Astrocyte of the cerebellum (primary cell): ENCODE measurements at regions not wholly inside any gene's neighbourhood (a gene's known extent, or its start where the extent isn't known, plus 50 kb on each side); places are given as distances from the start of the nearest gene placed in this dataset.

Experiments
- DNase-seq: peaks from one replicate; pipeline ENCODE4 v3.0.0-alpha.2; 2011; ENCODE audit warnings: low read depth
- H3K4me3 ChIP-seq: 2 replicates; pipeline ENCODE4 v1.5.1; 2011; ENCODE audit warnings: mild to moderate bottlenecking, low read depth, low read length, moderate library complexity
- CTCF ChIP-seq: IDR thresholded peaks from 2 replicates; pipeline ENCODE4 v1.5.1; 2012; ENCODE audit warnings: low read length, low read depth, moderate library complexity, mild to moderate bottlenecking; ENCODE audit errors: missing control alignments
- in situ Hi-C: cut with HindIII; loops from 2 replicates; pipeline ENCODE4 v1.10.0; 2017; ENCODE audit warnings: low sequenced_read_pairs

DNA sequence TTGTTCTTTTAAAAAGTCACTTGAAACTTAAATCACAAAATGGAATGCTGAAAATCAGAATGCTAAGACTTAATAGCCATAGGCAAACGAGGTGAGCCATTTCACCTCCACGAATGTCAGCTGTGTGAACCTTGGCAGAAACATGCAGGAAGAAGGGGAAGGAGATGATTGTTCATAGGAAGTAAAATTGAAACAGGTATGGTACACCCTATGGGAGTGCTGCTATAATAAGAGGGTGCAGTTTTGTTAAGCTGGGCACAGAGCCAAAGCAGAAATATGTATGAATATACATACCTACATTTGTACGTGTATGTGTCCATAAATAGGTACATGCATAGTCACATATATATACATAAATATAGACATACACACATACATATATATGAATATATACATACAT, 51.0 kb upstream of the SPINK5 start:
- no peak for TF ChIP-seq CTCF

GRCh38 chr5:148011398-148012137, 52.2 kb upstream of the SPINK5 start:
- peak; percentile 57 for DNase-seq
- in situ Hi-C loops = no loop called here
- H3K4me3 ChIP-seq = no peak overlapping the region
- no peak for TF ChIP-seq CTCF

More for the DNA sequence above, 51.0 kb upstream of the SPINK5 start:
- DNase-seq = no peak
- H3K4me3 ChIP-seq = no peak overlapping the region
- in situ Hi-C loops = no loop called here

DNA sequence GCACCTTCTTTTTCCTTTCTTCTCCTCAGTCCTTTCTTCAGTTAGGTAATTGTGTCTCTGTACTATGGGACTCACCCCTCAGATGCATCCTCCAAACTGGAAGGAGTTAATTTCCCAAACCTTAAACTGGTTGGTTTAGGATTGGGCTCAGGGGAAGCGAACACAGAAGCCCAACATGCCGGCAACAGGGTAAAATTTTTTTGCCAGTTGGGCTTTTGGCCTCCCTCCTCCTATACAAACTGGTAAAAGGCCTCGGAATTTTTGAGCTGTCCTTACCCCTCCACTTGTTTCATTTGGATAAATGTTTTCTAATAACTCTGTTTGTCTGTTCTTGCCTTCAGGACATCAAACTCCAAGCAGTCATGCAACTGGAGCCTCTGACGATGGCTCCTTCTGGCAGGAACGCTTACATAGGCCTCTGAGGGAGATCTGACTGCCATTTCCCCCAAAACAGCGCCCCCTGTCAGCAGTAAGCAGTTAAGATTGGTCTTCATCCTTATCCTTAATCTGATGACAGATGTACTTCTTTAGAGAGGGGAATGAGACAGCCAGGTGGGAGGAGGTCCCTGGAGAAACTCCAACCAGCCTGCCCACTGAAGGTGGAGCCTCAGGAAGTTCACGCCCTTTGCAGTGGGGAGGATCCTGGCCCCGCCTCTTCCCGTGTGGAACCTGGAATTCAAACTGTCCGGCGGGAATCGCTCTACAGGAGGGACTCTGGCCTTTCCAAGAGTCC, 57.8 kb upstream of the SPINK5 start:
- TF ChIP-seq CTCF = no peak
- in situ Hi-C loops = loop anchor here (5.0 kb wide), 1 partner anchor 34 kb away; no protein-coding TSS in a partner anchor
- no peak for DNase-seq
- H3K4me3 ChIP-seq = no peak overlapping the region

GRCh38 chr5:148003226-148003625, 60.6 kb upstream of the SPINK5 start:
- in situ Hi-C loops = no loop called here
- TF ChIP-seq CTCF = no peak
- no peak overlapping the region for H3K4me3 ChIP-seq
- no peak for DNase-seq

- H3K4me3 ChIP-seq = no peak overlapping the region
- no peak for DNase-seq
- no peak for TF ChIP-seq CTCF
- in situ Hi-C loops = no loop called here
These were observed 61.3 kb upstream of the SPINK5 start for GRCh38 chr5:148002451-148002850.

DNA sequence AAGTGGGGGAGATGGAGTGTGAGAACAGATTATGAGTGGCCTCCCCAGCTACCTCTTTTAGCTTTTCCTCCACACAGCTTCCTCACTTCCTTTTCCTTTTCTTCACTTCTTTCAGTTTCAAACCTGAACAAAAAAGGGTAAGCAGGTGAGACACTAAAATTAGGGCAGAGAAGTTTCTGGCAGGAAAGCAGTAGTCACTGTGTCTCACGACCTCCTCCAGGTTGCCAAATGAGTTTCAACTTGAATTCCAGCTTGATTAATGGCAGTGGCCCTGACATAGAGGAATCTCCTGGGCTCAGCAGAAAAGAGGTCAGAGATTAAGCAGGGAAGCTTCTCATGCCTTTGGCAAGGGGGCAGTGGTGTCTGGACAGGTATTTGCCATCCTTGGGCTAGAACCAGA, 63.7 kb upstream of the SPINK5 start:
- no peak overlapping the region for H3K4me3 ChIP-seq
- in situ Hi-C loops = no loop called here
- no peak for TF ChIP-seq CTCF
- no peak for DNase-seq
